H1 (cell line): ENCODE measurements at regions not wholly inside any gene's neighbourhood (a gene's known extent, or its start where the extent isn't known, plus 50 kb on each side); places are given as distances from the start of the nearest gene placed in this dataset.

Source experiments
- CTCF ChIA-PET: fragments of 300-600 bp; sonication (Branson Sonifier 250); formaldehyde crosslinking; loops from one replicate; lab custom pipeline; 2021; ENCODE audit not compliant: partially characterized antibody; lab: Charles Lee
- POLR2A ChIA-PET: fragments of 300-600 bp; sonication (Branson Sonifier 250); formaldehyde crosslinking; loops from one replicate; lab custom pipeline; 2021; ENCODE audit warnings: inconsistent platforms; ENCODE audit not compliant: partially characterized antibody; lab: Charles Lee
- DNase-seq, 2 experiments: peaks; one replicate each; pipeline versions ENCODE4 v3.0.0 to v3.0.0-alpha.2; 2010 to 2022; ENCODE audit warnings: low spot score in 2 of 2, low read depth in 1 of 2, mixed read lengths in 1 of 2
- FAIRE-seq: peaks from 2 replicates; lab custom pipeline; 2011; peaks lifted over from hg19 to GRCh38; lab: Jason Lieb, UNC
- H2AFZ ChIP-seq: 2 replicates; pipeline ENCODE4 v1.8.1; 2012; ENCODE audit warnings: low read length, inconsistent platforms
- H2AK5ac ChIP-seq: 2 replicates; pipeline ENCODE4 v1.6.1; 2013; ENCODE audit warnings: low read depth, low read length
- H2BK120ac ChIP-seq: replicated peaks from 2 replicates; pipeline ENCODE3; 2013; ENCODE audit warnings: low read depth, low read length, inconsistent platforms
- H2BK12ac ChIP-seq: 2 replicates; pipeline ENCODE4 v1.6.1; 2013; ENCODE audit warnings: low read depth, low read length
- H2BK15ac ChIP-seq: 2 replicates; pipeline ENCODE4 v1.6.1; 2013; ENCODE audit warnings: low read length
- H2BK20ac ChIP-seq: 2 replicates; pipeline ENCODE4 v1.6.1; 2013; ENCODE audit warnings: low read length
- H2BK5ac ChIP-seq: 2 replicates; pipeline ENCODE4 v1.6.1; 2013; ENCODE audit warnings: low read depth, low read length
- H3K14ac ChIP-seq: 2 replicates; pipeline ENCODE4 v1.6.1; 2013; ENCODE audit warnings: inconsistent platforms; ENCODE audit not compliant: insufficient read length
- H3K18ac ChIP-seq: 2 replicates; pipeline ENCODE4 v1.6.1; 2013; ENCODE audit warnings: low read length; ENCODE audit errors: extremely low read depth
- H3K23ac ChIP-seq: 2 replicates; pipeline ENCODE4 v1.6.1; 2013; ENCODE audit warnings: inconsistent platforms; ENCODE audit not compliant: insufficient read length
- H3K23me2 ChIP-seq: 2 replicates; pipeline ENCODE4 v1.6.1; 2013; ENCODE audit warnings: low read depth, low read length
- H3K27ac ChIP-seq: 2 replicates; pipeline ENCODE4 v1.6.1; 2011; ENCODE audit warnings: low read depth, low read length, inconsistent platforms
- H3K27me3 ChIP-seq, 4 experiments: replicated peaks in 1 of 4; 1 replicate in 1 of 4; 2 replicates in 3 of 4; pipeline versions ENCODE4 v1.6.1 to v1.8.1; 2011 to 2013; ENCODE audit warnings: low read length in 3 of 4, mild to moderate bottlenecking in 3 of 4, inconsistent platforms in 2 of 4, mixed read lengths in 2 of 4, moderate library complexity in 1 of 4; ENCODE audit not compliant: control insufficient read depth in 3 of 4, insufficient read depth in 3 of 4; ENCODE audit errors: extremely low read depth in 1 of 4
- H3K36me3 ChIP-seq, 4 experiments: 2 replicates each; pipeline versions ENCODE4 v1.6.1 to v1.8.1; 2011 to 2013; ENCODE audit warnings: mild to moderate bottlenecking in 4 of 4, low read length in 3 of 4, moderate library complexity in 2 of 4, control low read depth in 1 of 4, inconsistent platforms in 1 of 4; ENCODE audit not compliant: insufficient read depth in 4 of 4, control insufficient read depth in 2 of 4
- H3K4ac ChIP-seq: replicated peaks from 2 replicates; pipeline ENCODE3; 2013; ENCODE audit warnings: low read length, low read depth, mixed read lengths, inconsistent platforms; ENCODE audit not compliant: insufficient read length
- H3K4me1 ChIP-seq, 4 experiments: replicated peaks in 1 of 4; 1 replicate in 1 of 4; 2 replicates in 3 of 4; pipeline versions ENCODE4 v1.6.1 to v1.8.1; 2011 to 2013; ENCODE audit warnings: low read length in 3 of 4, inconsistent platforms in 2 of 4, mixed read lengths in 1 of 4; ENCODE audit not compliant: insufficient read depth in 4 of 4, control insufficient read depth in 3 of 4
- H3K4me2 ChIP-seq, 2 experiments: 2 replicates each; pipeline versions ENCODE4 v1.6.1 to v1.8.1; 2011 to 2013; ENCODE audit warnings: low read depth in 2 of 2, low read length in 2 of 2, control low read depth in 1 of 2, inconsistent platforms in 1 of 2, mild to moderate bottlenecking in 1 of 2; ENCODE audit not compliant: insufficient read depth in 1 of 2
- H3K4me3 ChIP-seq, 4 experiments: fragments of 200-600, 300-600 bp in 1 of 4; sonication (generic), shearing (Covaris generic), sonication (Bioruptor Twin) in 1 of 4; 2 replicates each; pipeline versions ENCODE4 v1.5.1 to v1.8.1; 2011 to 2016; ENCODE audit warnings: low read length in 4 of 4, low read depth in 3 of 4, control low read depth in 2 of 4, inconsistent platforms in 2 of 4, mild to moderate bottlenecking in 2 of 4, mixed read lengths in 1 of 4, moderate library complexity in 1 of 4; ENCODE audit not compliant: insufficient read depth in 2 of 4; ENCODE audit errors: extremely low read depth in 1 of 4
- H3K56ac ChIP-seq: replicated peaks from 2 replicates; pipeline ENCODE3; 2013; ENCODE audit warnings: low read depth, mild to moderate bottlenecking, mixed read lengths, low read length, inconsistent platforms; ENCODE audit not compliant: insufficient read length
- H3K79me1 ChIP-seq: 2 replicates; pipeline ENCODE4 v1.6.1; 2013; ENCODE audit warnings: low read depth, low read length, control low read depth
- H3K79me2 ChIP-seq, 2 experiments: 2 replicates each; pipeline versions ENCODE4 v1.6.1 to v1.8.1; 2012 to 2013; ENCODE audit warnings: low read length in 2 of 2, mild to moderate bottlenecking in 2 of 2, inconsistent platforms in 1 of 2; ENCODE audit not compliant: insufficient read depth in 2 of 2, control insufficient read depth in 1 of 2
- H3K9ac ChIP-seq, 4 experiments: replicated peaks in 1 of 4; 1 replicate in 1 of 4; 2 replicates in 3 of 4; pipeline versions ENCODE4 v1.6.1 to v1.8.1; 2011 to 2013; ENCODE audit warnings: low read depth in 3 of 4, low read length in 3 of 4, control low read depth in 2 of 4, mild to moderate bottlenecking in 2 of 4, moderate library complexity in 2 of 4, inconsistent platforms in 1 of 4; ENCODE audit errors: extremely low read depth in 1 of 4
- H3K9me3 ChIP-seq, 2 experiments: 2 replicates each; pipeline versions ENCODE4 v1.6.1 to v1.8.1; 2012 to 2013; ENCODE audit warnings: mild to moderate bottlenecking in 2 of 2, moderate library complexity in 2 of 2, control low read depth in 1 of 2, inconsistent platforms in 1 of 2, low read depth in 1 of 2, low read length in 1 of 2, mixed read lengths in 1 of 2; ENCODE audit not compliant: insufficient read depth in 2 of 2
- H4K20me1 ChIP-seq, 2 experiments: replicated peaks in 1 of 2; 2 replicates each; pipeline versions ENCODE3 to v1.8.1; 2011 to 2013; ENCODE audit warnings: inconsistent platforms in 2 of 2, low read length in 2 of 2, mild to moderate bottlenecking in 1 of 2; ENCODE audit not compliant: insufficient read depth in 2 of 2, control insufficient read depth in 1 of 2
- H4K5ac ChIP-seq: 2 replicates; pipeline ENCODE4 v1.6.1; 2013; ENCODE audit warnings: low read length, low read depth, mixed read lengths, inconsistent platforms; ENCODE audit not compliant: insufficient read length
- H4K8ac ChIP-seq: 2 replicates; pipeline ENCODE4 v1.8.0; 2013; ENCODE audit warnings: mild to moderate bottlenecking, moderate library complexity, low read length, inconsistent platforms; ENCODE audit not compliant: insufficient read depth; ENCODE audit errors: extremely low read depth
- H4K91ac ChIP-seq: replicated peaks from 2 replicates; pipeline ENCODE3; 2013; ENCODE audit warnings: low read length, mixed read lengths, inconsistent platforms; ENCODE audit not compliant: insufficient read length
- KDM1A ChIP-seq: fragments of 200-600, 300-600 bp; sonication (generic); IDR thresholded peaks from 2 replicates; pipeline ENCODE4 v1.7.1; 2016; ENCODE audit warnings: mild to moderate bottlenecking, low read length, borderline replicate concordance
- SP1 ChIP-seq: IDR thresholded peaks from 2 replicates; pipeline ENCODE4 v1.6.1; 2011; ENCODE audit warnings: low read depth, low read length
- WGBS, 2 experiments: shearing (Covaris generic) in 1 of 2; methylation state at CpG; one replicate each; pipeline versions ENCODE4 v1.1.6 to v1.1.7; 2013 to 2015; ENCODE audit warnings: low lambda C conversion rate in 2 of 2, mixed read lengths in 2 of 2, inconsistent platforms in 1 of 2, low coverage in 1 of 2, missing lambda C conversion rate in 1 of 2; ENCODE audit not compliant: insufficient replicate concordance in 2 of 2, insufficient coverage in 1 of 2, insufficient read length in 1 of 2; ENCODE audit errors: extremely low coverage in 1 of 2, missing lambda C conversion rate in 1 of 2; 5-methylcytosine and 5-hydroxymethylcytosine counted together

GRCh38 chr1:96865731-96866685 lies 144.4 kb downstream of the PTBP2 start:
- FAIRE-seq (no peak), DNase-seq (no peak)
- H2AK5ac ChIP-seq: no peak overlapping the region
- no peak overlapping the region for H2BK120ac ChIP-seq
- no peak overlapping the region for H3K27ac ChIP-seq
- H2BK20ac ChIP-seq: no peak overlapping the region
- H3K4ac ChIP-seq: no peak overlapping the region
- no peaks in the 10 kb centered on the region for H3K27me3 ChIP-seq
- H3K4me3 ChIP-seq: no peak overlapping the region
- no peak overlapping the region for H2AFZ ChIP-seq
- H3K23me2 ChIP-seq: no peaks in the 10 kb centered on the region
- H2BK15ac ChIP-seq: no peak overlapping the region
- H3K79me2 ChIP-seq: no peaks in the 10 kb centered on the region
- H4K91ac ChIP-seq: no peak overlapping the region
- H3K4me1 ChIP-seq: no peaks in the 10 kb centered on the region
- H3K9ac ChIP-seq: no peak overlapping the region
- no peak overlapping the region for H3K23ac ChIP-seq
- no peak overlapping the region for H3K4me2 ChIP-seq
- H3K36me3 ChIP-seq: no peaks in the 10 kb centered on the region
- TF ChIP-seq KDM1A: no peak
- TF ChIP-seq SP1: no peak
- no peaks in the 10 kb centered on the region for H3K9me3 ChIP-seq
- no peak overlapping the region for H2BK5ac ChIP-seq
- CTCF ChIA-PET: no interaction called here
- no peaks in the 10 kb centered on the region for H4K20me1 ChIP-seq
- H3K56ac ChIP-seq: no peak overlapping the region
- no peak overlapping the region for H2BK12ac ChIP-seq
- H4K5ac ChIP-seq: no peak overlapping the region
- peak overlapping the region; percentile 66 for H3K14ac ChIP-seq
- H3K18ac ChIP-seq: no peak overlapping the region
- 83% methylated on average over 3 of the region's 3 CpGs; no CpG with 5 or more reads in 1 of the 2 experiments for WGBS, 2 experiments
- H4K8ac ChIP-seq: no peak overlapping the region
- POLR2A ChIA-PET: no interaction called here
- H3K79me1 ChIP-seq: no peaks in the 10 kb centered on the region
